OCI-LY3 (cell line): ENCODE measurements at regions not wholly inside any gene's neighbourhood (a gene's known extent, or its start where the extent isn't known, plus 50 kb on each side); places are given as distances from the start of the nearest gene placed in this dataset.
"Not testable (repeated sequence)": the region's sequence is repeated elsewhere in the genome, so short reads cannot be mapped to it uniquely, and the experiment has no call there.

Experiments used
- H2AFZ ChIP-seq: fragments of 200-600, 300-600 bp; shearing (Covaris generic); 2 replicates; pipeline ENCODE4 v1.6.0; 2014; ENCODE audit warnings: antibody characterized with exemption, low read depth, low read length
- H3K27ac ChIP-seq: fragments of 200-600, 300-600 bp; sonication (generic); 2 replicates; pipeline ENCODE4 v1.5.1; 2014; ENCODE audit warnings: mild to moderate bottlenecking, low read length, moderate library complexity, mixed read lengths
- H3K27me3 ChIP-seq: fragments of 200-600, 300-600 bp; sonication (generic); 2 replicates; pipeline ENCODE4 v1.6.1; 2014; ENCODE audit warnings: low read depth, low read length, mixed read lengths
- H3K36me3 ChIP-seq: fragments of 200-600, 300-600 bp; sonication (generic); replicated peaks from 2 replicates; pipeline ENCODE3; 2014; ENCODE audit warnings: low read depth, low read length, mixed read lengths
- H3K4me1 ChIP-seq: fragments of 300-600, 200-600 bp; sonication (generic); 2 replicates; pipeline ENCODE4 v1.6.1; 2014; ENCODE audit warnings: low read length, mixed read lengths
- H3K4me2 ChIP-seq: fragments of 200-600, 300-600 bp; sonication (generic); 2 replicates; pipeline ENCODE4 v1.6.1; 2014; ENCODE audit warnings: low read length, mixed read lengths
- H3K4me3 ChIP-seq: fragments of 300-600, 200-600 bp; sonication (generic); 2 replicates; pipeline ENCODE4 v1.5.1; 2014; ENCODE audit warnings: antibody characterized with exemption, mild to moderate bottlenecking, low read length, moderate library complexity
- H3K79me2 ChIP-seq: fragments of 300-600, 200-600 bp; shearing (Covaris generic); 2 replicates; pipeline ENCODE4 v1.6.1; 2014; ENCODE audit warnings: mild to moderate bottlenecking, low read length, mixed read lengths
- H3K9ac ChIP-seq: fragments of 300-600, 200-600 bp; shearing (Covaris generic); 2 replicates; pipeline ENCODE4 v1.6.0; 2014; ENCODE audit warnings: mild to moderate bottlenecking, low read length, moderate library complexity
- H3K9me3 ChIP-seq: fragments of 200-600, 300-600 bp; shearing (Covaris generic); 2 replicates; pipeline ENCODE4 v1.6.1; 2014; ENCODE audit warnings: low read length, mixed read lengths; ENCODE audit not compliant: insufficient read depth
- H4K20me1 ChIP-seq: fragments of 200-600, 300-600 bp; sonication (generic); 2 replicates; pipeline ENCODE4 v1.6.1; 2016; ENCODE audit warnings: low read length, mixed read lengths; ENCODE audit not compliant: insufficient read depth
- EZH2phosphoT487 ChIP-seq: fragments of 200-600 bp; shearing (Covaris generic); IDR thresholded peaks from 2 replicates; pipeline ENCODE4 v1.6.1; 2018; ENCODE audit warnings: antibody characterized with exemption, mixed run types, low read depth
- TF ChIP-seq, protein P1 (sequence below): fragments of 200-600, 300-600 bp; sonication (generic); IDR thresholded peaks from 2 replicates; pipeline ENCODE4 v1.5.1; 2014; ENCODE audit warnings: antibody characterized with exemption, low read length, low read depth

GRCh38 chr7:22049766-22050500 is 104.2 kb upstream of the CDCA7L start:
- Histone ChIP-seq H3K27me3 (no peaks in the 10 kb centered on the region), H3K27ac (no peak overlapping the region), H3K36me3 (no peaks in the 10 kb centered on the region), H3K4me1 (no peaks in the 10 kb centered on the region), H2AFZ (no peak overlapping the region), H3K9me3 (no peaks in the 10 kb centered on the region), H4K20me1 (no peaks in the 10 kb centered on the region), H3K4me3 (no peak overlapping the region), H3K4me2 (no peak overlapping the region), H3K79me2 (no peaks in the 10 kb centered on the region), H3K9ac (no peak overlapping the region)
- no peak for TF ChIP-seq EZH2phosphoT487
- TF ChIP-seq, protein P1, sequence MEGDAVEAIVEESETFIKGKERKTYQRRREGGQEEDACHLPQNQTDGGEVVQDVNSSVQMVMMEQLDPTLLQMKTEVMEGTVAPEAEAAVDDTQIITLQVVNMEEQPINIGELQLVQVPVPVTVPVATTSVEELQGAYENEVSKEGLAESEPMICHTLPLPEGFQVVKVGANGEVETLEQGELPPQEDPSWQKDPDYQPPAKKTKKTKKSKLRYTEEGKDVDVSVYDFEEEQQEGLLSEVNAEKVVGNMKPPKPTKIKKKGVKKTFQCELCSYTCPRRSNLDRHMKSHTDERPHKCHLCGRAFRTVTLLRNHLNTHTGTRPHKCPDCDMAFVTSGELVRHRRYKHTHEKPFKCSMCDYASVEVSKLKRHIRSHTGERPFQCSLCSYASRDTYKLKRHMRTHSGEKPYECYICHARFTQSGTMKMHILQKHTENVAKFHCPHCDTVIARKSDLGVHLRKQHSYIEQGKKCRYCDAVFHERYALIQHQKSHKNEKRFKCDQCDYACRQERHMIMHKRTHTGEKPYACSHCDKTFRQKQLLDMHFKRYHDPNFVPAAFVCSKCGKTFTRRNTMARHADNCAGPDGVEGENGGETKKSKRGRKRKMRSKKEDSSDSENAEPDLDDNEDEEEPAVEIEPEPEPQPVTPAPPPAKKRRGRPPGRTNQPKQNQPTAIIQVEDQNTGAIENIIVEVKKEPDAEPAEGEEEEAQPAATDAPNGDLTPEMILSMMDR: no peak

DNA sequence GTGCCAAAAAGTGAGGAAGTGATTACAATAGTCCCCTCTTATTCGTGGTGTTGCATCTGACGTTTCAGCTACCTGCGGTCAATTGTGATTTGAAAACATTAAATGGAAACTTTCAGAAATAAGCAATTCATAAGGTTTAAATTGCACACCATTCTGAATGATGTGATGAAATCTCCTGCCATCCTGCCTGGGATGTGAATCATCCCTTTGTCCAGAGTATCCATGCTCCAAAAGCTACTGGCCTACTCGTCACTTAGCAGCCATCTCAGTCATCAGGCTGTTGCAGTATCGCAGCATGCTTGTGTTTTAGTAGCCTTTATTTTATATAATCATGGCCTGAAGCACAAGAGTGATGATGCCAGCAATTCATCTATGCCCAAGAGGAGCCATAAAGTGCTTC is 97.7 kb upstream of the CDCA7L start:
- Histone ChIP-seq H4K20me1 (no peaks in the 10 kb centered on the region), H3K9ac (no peak overlapping the region), H3K9me3 (no peaks in the 10 kb centered on the region), H3K36me3 (no peaks in the 10 kb centered on the region), H3K4me1 (no peaks in the 10 kb centered on the region), H3K27ac (no peak overlapping the region), H3K4me2 (no peak overlapping the region), H3K27me3 (0 out of 2 replicates have a peak, but pooled peaks cover 4% of the 10 kb centered on the region), H3K4me3 (no peak overlapping the region), H2AFZ (no peak overlapping the region), H3K79me2 (no peaks in the 10 kb centered on the region)
- no peak for TF ChIP-seq EZH2phosphoT487
- TF ChIP-seq, protein P1: no peak

DNA sequence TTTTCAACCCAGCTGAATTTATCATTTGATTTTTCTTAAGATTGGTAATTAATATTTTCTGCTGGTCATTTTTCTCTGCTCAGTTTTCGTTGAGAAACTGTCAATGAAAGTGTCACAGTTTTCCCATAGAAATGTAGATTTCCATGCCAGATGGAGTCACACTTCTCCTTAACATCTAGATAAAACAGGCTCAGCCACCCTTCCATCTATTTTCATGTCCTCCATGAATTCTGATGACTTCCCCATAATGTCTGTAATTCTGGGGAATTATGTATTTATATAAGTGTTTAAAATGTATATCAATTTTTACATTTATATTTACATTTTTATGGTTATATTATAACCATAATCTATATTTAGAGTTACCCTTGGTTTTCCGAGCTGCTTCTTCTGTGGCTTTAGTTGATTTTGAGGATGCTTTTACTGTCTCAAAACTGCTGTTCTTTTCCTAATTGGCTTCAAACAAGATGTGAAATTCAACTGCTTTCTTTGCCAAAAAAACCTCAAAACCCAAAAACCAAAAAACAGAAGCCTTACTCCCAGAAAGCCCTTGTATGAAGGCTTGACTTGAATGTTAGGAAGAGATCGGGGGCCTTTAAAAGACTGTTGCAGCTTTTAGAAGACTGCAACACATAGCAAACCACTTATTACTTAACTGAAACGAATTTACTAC is 95.4 kb upstream of the CDCA7L start:
- H3K4me3 ChIP-seq: no peak overlapping the region
- no peaks in the 10 kb centered on the region for H3K4me1 ChIP-seq
- TF ChIP-seq, protein P1: no peak
- no peak for TF ChIP-seq EZH2phosphoT487
- H3K27me3 ChIP-seq: 0 out of 2 replicates have a peak, but pooled peaks cover 9% of the 10 kb centered on the region
- H4K20me1 ChIP-seq: no peaks in the 10 kb centered on the region
- no peak overlapping the region for H3K27ac ChIP-seq
- no peak overlapping the region for H3K4me2 ChIP-seq
- no peak overlapping the region for H2AFZ ChIP-seq
- no peak overlapping the region for H3K9ac ChIP-seq
- H3K9me3 ChIP-seq: no peaks in the 10 kb centered on the region
- H3K36me3 ChIP-seq: no peaks in the 10 kb centered on the region
- no peaks in the 10 kb centered on the region for H3K79me2 ChIP-seq

DNA sequence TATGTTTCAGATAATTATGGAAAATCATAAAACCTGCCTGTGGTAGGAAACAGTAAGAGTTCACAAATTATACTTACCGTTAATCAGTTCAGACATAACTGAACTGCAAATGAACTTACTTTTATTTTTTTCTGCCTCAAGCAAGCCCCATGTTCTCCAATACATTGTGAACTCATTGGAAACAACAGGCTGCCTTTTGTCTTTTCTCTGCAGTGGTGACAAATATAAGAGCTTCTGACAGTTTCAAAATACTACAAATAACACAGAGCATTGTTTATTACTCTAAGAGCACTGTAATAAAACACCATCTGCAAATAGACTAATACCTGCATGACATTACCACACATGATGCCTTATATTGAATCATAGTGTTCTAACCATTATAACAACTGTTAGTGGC is 94.0 kb upstream of the CDCA7L start:
- H3K4me1 ChIP-seq: no peaks in the 10 kb centered on the region

DNA sequence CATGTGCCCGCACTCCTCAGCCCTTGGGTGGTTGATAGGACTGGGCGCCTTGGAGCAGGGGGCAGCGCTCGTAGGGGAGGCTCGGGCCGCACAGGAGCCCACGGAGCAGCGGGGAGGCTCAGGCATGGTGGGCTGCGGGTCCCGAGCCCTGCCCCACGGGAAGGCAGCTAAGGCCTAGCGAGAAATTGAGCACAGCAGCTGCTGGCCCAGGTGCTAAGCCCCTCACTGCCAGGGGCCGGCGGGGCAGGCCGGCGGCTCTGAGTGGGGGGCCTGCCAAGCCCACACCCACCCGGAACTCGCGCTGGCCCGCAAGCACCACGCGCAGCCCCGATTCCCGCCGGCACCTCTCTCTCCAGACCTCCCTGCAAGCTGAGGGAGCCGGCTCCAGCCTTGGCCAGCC is 86.7 kb upstream of the CDCA7L start:
- H3K27me3 ChIP-seq, H3K9ac ChIP-seq, H3K4me3 ChIP-seq: not testable (repeated sequence)

More for the DNA sequence above, 94.0 kb upstream of the CDCA7L start:
- Histone ChIP-seq H3K9ac (no peak overlapping the region), H3K9me3 (no peaks in the 10 kb centered on the region), H3K27ac (no peak overlapping the region), H4K20me1 (no peaks in the 10 kb centered on the region), H3K36me3 (no peaks in the 10 kb centered on the region), H2AFZ (no peak overlapping the region), H3K27me3 (0 out of 2 replicates have a peak, but pooled peaks cover 9% of the 10 kb centered on the region), H3K79me2 (no peaks in the 10 kb centered on the region), H3K4me3 (no peak overlapping the region), H3K4me2 (no peak overlapping the region)
- TF ChIP-seq, protein P1: no peak
- TF ChIP-seq EZH2phosphoT487: no peak

DNA sequence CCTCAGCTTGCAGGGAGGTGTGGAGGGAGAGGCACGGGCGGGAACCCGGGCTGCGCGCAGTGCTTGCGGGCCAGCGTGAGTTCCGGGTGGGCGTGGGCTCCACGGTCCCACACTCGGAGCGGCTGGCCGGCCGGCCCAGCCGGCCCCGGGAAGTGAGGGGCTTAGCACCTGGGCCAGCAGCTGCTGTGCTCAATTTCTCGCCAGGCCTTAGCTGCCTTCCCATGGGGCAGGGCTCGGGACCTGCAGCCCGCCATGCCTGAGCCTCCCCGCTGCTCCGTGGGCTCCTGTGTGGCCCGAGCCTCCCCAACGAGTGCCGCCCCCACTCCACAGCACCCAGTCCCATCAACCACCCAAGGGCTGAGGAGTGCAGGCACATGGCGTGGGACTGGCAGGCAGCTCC is 83.0 kb upstream of the CDCA7L start:
- not testable (repeated sequence) for H3K9me3 ChIP-seq, H3K4me2 ChIP-seq, H3K4me1 ChIP-seq, H3K36me3 ChIP-seq, H3K27ac ChIP-seq, H3K79me2 ChIP-seq, H2AFZ ChIP-seq, H3K4me3 ChIP-seq, H4K20me1 ChIP-seq, H3K27me3 ChIP-seq, H3K9ac ChIP-seq

More for the DNA sequence above, 86.7 kb upstream of the CDCA7L start:
- H3K4me2 ChIP-seq, H4K20me1 ChIP-seq, H3K79me2 ChIP-seq, H3K9me3 ChIP-seq, H3K36me3 ChIP-seq, H2AFZ ChIP-seq, H3K4me1 ChIP-seq, H3K27ac ChIP-seq: not testable (repeated sequence)
